ENCODE measurements at regions not wholly inside any gene's neighbourhood (a gene's known extent, or its start where the extent isn't known, plus 50 kb on each side); places are given as distances from the start of the nearest gene placed in this dataset.

DNA sequence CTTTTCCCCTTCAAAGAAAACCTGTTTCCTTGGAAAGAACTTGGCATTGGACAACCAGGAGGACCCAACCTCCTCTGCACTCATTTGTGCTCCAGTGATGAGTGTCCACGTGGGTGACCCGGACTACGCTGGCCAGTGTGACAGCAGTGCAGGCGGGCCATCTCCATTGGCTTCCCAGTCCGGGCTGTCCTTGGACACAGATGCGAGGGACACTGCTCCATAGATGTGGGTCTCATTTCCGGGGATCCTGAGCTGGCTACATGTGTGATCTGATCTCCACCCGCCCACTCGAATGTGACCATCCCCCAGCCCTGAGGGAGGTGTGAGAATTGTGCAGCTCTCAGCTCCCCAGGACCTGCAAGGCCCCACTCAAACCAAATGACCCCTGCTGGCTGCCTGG is 836.6 kb upstream of the TMEM132C start:
- TF ChIP-seq, protein P1, sequence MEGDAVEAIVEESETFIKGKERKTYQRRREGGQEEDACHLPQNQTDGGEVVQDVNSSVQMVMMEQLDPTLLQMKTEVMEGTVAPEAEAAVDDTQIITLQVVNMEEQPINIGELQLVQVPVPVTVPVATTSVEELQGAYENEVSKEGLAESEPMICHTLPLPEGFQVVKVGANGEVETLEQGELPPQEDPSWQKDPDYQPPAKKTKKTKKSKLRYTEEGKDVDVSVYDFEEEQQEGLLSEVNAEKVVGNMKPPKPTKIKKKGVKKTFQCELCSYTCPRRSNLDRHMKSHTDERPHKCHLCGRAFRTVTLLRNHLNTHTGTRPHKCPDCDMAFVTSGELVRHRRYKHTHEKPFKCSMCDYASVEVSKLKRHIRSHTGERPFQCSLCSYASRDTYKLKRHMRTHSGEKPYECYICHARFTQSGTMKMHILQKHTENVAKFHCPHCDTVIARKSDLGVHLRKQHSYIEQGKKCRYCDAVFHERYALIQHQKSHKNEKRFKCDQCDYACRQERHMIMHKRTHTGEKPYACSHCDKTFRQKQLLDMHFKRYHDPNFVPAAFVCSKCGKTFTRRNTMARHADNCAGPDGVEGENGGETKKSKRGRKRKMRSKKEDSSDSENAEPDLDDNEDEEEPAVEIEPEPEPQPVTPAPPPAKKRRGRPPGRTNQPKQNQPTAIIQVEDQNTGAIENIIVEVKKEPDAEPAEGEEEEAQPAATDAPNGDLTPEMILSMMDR (IDR thresholded peaks at IDR 0.05; ENCODE audit: low read depth, low read length), result no peak
- TF ChIP-seq POLR2A (IDR thresholded peaks at IDR 0.05; ENCODE audit: extremely low read depth, insufficient read length), result no peak
- no peak for TF ChIP-seq MYC (IDR thresholded peaks at IDR 0.05; ENCODE audit: low read depth, low read length)
- TF ChIP-seq, protein P2, sequence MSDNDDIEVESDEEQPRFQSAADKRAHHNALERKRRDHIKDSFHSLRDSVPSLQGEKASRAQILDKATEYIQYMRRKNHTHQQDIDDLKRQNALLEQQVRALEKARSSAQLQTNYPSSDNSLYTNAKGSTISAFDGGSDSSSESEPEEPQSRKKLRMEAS (IDR thresholded peaks at IDR 0.05; ENCODE audit: low read depth, low read length), result no peak
